Stomach (tissue), 4 donors: ENCODE measurements at regions not wholly inside any gene's neighbourhood (a gene's known extent, or its start where the extent isn't known, plus 50 kb on each side); places are given as distances from the start of the nearest gene placed in this dataset.

Experiments used
- CTCF ChIP-seq, 7 experiments: fragments of 450-650 bp in 4 of 7; fragments of 200-600 bp in 3 of 7; sonication (generic) in 3 of 7; IDR thresholded peaks; one replicate each; pipeline ENCODE4 v1.5.1; 2016 to 2019; ENCODE audit warnings: antibody characterized with exemption in 7 of 7, control low read depth in 2 of 7, mild to moderate bottlenecking in 1 of 7
- POLR2A ChIP-seq, 4 donors: fragments of 450-650 bp; IDR thresholded peaks; one replicate each; pipeline ENCODE4 v1.6.1; 2016; ENCODE audit warnings: antibody characterized with exemption in 4 of 4, control low read depth in 2 of 4, mild to moderate bottlenecking in 1 of 4, moderate library complexity in 1 of 4
- POLR2AphosphoS5 ChIP-seq, 3 donors: sonication (generic); formaldehyde crosslinking; IDR thresholded peaks; one replicate each; pipeline ENCODE4 v1.6.1; 2016; ENCODE audit warnings: antibody characterized with exemption in 3 of 3

- TF ChIP-seq POLR2A (IDR thresholded peaks at IDR 0.05) (no peak), CTCF (IDR thresholded peaks at IDR 0.05) (no peak), POLR2AphosphoS5 (IDR thresholded peaks at IDR 0.05) (no peak)
Measured at GRCh38 chr4:123546573-123547060, 150.0 kb downstream of the SPRY1 start.
